K562 (cell line): ENCODE measurements at regions not wholly inside any gene's neighbourhood (a gene's known extent, or its start where the extent isn't known, plus 50 kb on each side); places are given as distances from the start of the nearest gene placed in this dataset.

Experiments
- ATAC-seq: fragments of 200-7000 bp; cut with Tn5 transposase; 3 replicates; pipeline ENCODE4 v1.9.1; 2020; ENCODE audit warnings: moderate library complexity
- BruUV-seq: library from RNA; stranded (reverse); fragments of 400-500 nt; replicated peaks from 2 replicates; lab custom pipeline; 2021; lab: Mats Ljungman, UMichigan
- CTCF ChIA-PET: fragments of 300-600 bp; formaldehyde crosslinking; extraction: SDS; loops from one replicate; lab custom pipeline; 2021; ENCODE audit warnings: low intra/inter-chr PET ratio; lab: Yijun Ruan, JAX
- POLR2A ChIA-PET: fragments of 300-600, 350-650 bp; sonication (Branson Sonifier 250); formaldehyde crosslinking; extraction: SDS; loops from one replicate; lab custom pipeline; 2021; ENCODE audit warnings: antibody characterized with exemption, inconsistent platforms; lab: Yijun Ruan, JAX
- DNase-seq, 4 experiments: peaks; one replicate each; pipeline versions ENCODE4 v3.0.0 to v3.0.0-alpha.2; 2011 to 2018; ENCODE audit warnings: low spot score in 3 of 4, mixed read lengths in 3 of 4; ENCODE audit errors: extremely low read depth in 1 of 4
- FAIRE-seq: peaks from 2 replicates; lab custom pipeline; 2011; peaks lifted over from hg19 to GRCh38; lab: Jason Lieb, UNC
- H2AFZ ChIP-seq: 2 replicates; pipeline ENCODE4 v1.6.0; 2011; ENCODE audit warnings: low read depth, low read length, control low read depth, inconsistent platforms
- H3K27ac ChIP-seq: fragments of 200-600 bp; 3 replicates; pipeline ENCODE4 v1.8.0; 2011; ENCODE audit warnings: low read depth, mild to moderate bottlenecking, control low read depth, inconsistent platforms, low read length, moderate library complexity, mixed read lengths; ENCODE audit errors: extremely low read depth
- H3K27me3 ChIP-seq, 2 experiments: fragments of 300-600 bp in 1 of 2; 2 replicates in 1 of 2; 3 replicates in 1 of 2; pipeline versions ENCODE4 v1.6.0 to v1.8.0; 2011; ENCODE audit warnings: inconsistent platforms in 2 of 2, low read length in 2 of 2, mild to moderate bottlenecking in 1 of 2, mixed read lengths in 1 of 2, moderate library complexity in 1 of 2; ENCODE audit not compliant: control insufficient read depth in 2 of 2, insufficient read depth in 2 of 2
- H3K36me3 ChIP-seq: fragments of 300-600 bp; 3 replicates; pipeline ENCODE4 v1.8.0; 2011; ENCODE audit warnings: mild to moderate bottlenecking, low read length, inconsistent platforms; ENCODE audit not compliant: control insufficient read depth, insufficient read depth
- H3K4me1 ChIP-seq, 2 experiments: fragments of 200-600 bp in 1 of 2; replicated peaks in 1 of 2; 2 replicates in 1 of 2; 3 replicates in 1 of 2; pipeline versions ENCODE4 v1.5.1 to v1.8.0; 2011; ENCODE audit warnings: inconsistent platforms in 2 of 2, low read length in 2 of 2, mild to moderate bottlenecking in 1 of 2, mixed read lengths in 1 of 2, moderate library complexity in 1 of 2; ENCODE audit not compliant: control insufficient read depth in 2 of 2, insufficient read depth in 2 of 2
- H3K4me2 ChIP-seq: 2 replicates; pipeline ENCODE4 v1.6.1; 2011; ENCODE audit warnings: low read length, control low read depth, inconsistent platforms, mixed read lengths; ENCODE audit not compliant: insufficient read depth
- H3K4me3 ChIP-seq: fragments of 200-600 bp; sonication (generic), shearing (Covaris generic); 2 replicates; pipeline ENCODE4 v1.5.1; 2016; ENCODE audit warnings: control low read depth, inconsistent platforms
- H3K79me2 ChIP-seq: fragments of 200-600 bp; 3 replicates; pipeline ENCODE4 v1.8.0; 2011; ENCODE audit warnings: low read length, inconsistent platforms; ENCODE audit not compliant: control insufficient read depth, insufficient read depth
- H3K9ac ChIP-seq, 2 experiments: 2 replicates each; pipeline versions ENCODE4 v1.6.0 to v1.6.1; 2011; ENCODE audit warnings: low read depth in 2 of 2, low read length in 2 of 2, control low read depth in 1 of 2, inconsistent platforms in 1 of 2, mild to moderate bottlenecking in 1 of 2, mixed read lengths in 1 of 2; ENCODE audit not compliant: insufficient read depth in 1 of 2
- H3K9me1 ChIP-seq: one replicate; pipeline ENCODE4 v1.6.0; 2011; ENCODE audit warnings: inconsistent platforms, mild to moderate bottlenecking, low read length, moderate library complexity; ENCODE audit not compliant: control insufficient read depth, insufficient read depth
- H3K9me3 ChIP-seq: replicated peaks from 2 replicates; pipeline ENCODE4 v1.5.1; 2011; ENCODE audit warnings: low read depth, low read length, inconsistent platforms; ENCODE audit not compliant: control insufficient read depth, insufficient read depth
- H4K20me1 ChIP-seq: replicated peaks from 2 replicates; pipeline ENCODE4 v1.6.1; 2011; ENCODE audit warnings: low read length, inconsistent platforms, mixed read lengths; ENCODE audit not compliant: control insufficient read depth, insufficient read depth
- CEBPG ChIP-seq, 3 experiments: fragments of 200-800 bp in 1 of 3; sonication (Bioruptor generic) in 1 of 3; sonication (generic) in 1 of 3; formaldehyde crosslinking in 1 of 3; IDR thresholded peaks in 2 of 3; conservative IDR thresholded peaks in 1 of 3; 2 replicates each; pipeline versions ENCODE4 v1.6.1 to v1.8.0; 2016 to 2022; ENCODE audit warnings: missing compliant biosample characterization in 2 of 3, missing genetic modification characterization in 2 of 3, mild to moderate bottlenecking in 1 of 3, missing genetic modification reagents in 1 of 3
- FIP1L1 ChIP-seq: fragments of 200-400 bp; formaldehyde crosslinking; IDR thresholded peaks from 2 replicates; pipeline ENCODE4 v1.6.1; 2018; ENCODE audit warnings: mild to moderate bottlenecking, low read depth, low read length; ENCODE audit not compliant: poor library complexity, severe bottlenecking
- HCFC1 ChIP-seq: IDR thresholded peaks from 2 replicates; pipeline ENCODE4 v1.6.1; 2012; ENCODE audit warnings: low read depth, low read length, improper control_type of control experiment
- PATZ1 ChIP-seq: fragments of 250-450 bp; sonication (Bioruptor Pico); IDR thresholded peaks from 2 replicates; pipeline ENCODE4 v1.5.0; 2020; ENCODE audit warnings: mild to moderate bottlenecking, borderline replicate concordance
- POLR2AphosphoS2 ChIP-seq: IDR thresholded peaks from 2 replicates; pipeline ENCODE4 v1.6.1; 2012; ENCODE audit warnings: low read length, improper control_type of control experiment
- RBM22 ChIP-seq: fragments of 200-400 bp; formaldehyde crosslinking; IDR thresholded peaks from 2 replicates; pipeline ENCODE4 v1.6.1; 2018; ENCODE audit warnings: low read length, low read depth; ENCODE audit not compliant: poor library complexity, severe bottlenecking
- SETDB1 ChIP-seq: IDR thresholded peaks from one replicate; pipeline ENCODE4 v1.6.1; 2012; ENCODE audit warnings: low read length, control low read depth, inconsistent platforms
- WGBS: fragments of 100-300 bp; shearing (Covaris generic); methylation state at CpG from one replicate; pipeline ENCODE4 v1.1.6; 2016; ENCODE audit warnings: low coverage, mixed read lengths; ENCODE audit not compliant: insufficient coverage; ENCODE audit errors: missing lambda C conversion rate; 5-methylcytosine and 5-hydroxymethylcytosine counted together
- in situ Hi-C: fragments of 300-500 bp; cut with MboI; formaldehyde crosslinking; loops from 4 replicates; pipeline ENCODE4 v1.15.0; 2018; ENCODE audit warnings: inconsistent platforms, mixed read lengths
- intact Hi-C: fragments of 100-400 bp; cut with micrococcal nuclease; formaldehyde crosslinking; loops from 2 replicates; pipeline ENCODE4 v1.14.2; 2022
- TF ChIP-seq, protein P1 (sequence below): fragments of 450-650 bp; formaldehyde crosslinking; IDR thresholded peaks from 2 replicates; pipeline ENCODE4 v1.4.0; 2020; ENCODE audit warnings: mild to moderate bottlenecking, moderate library complexity
- TF ChIP-seq, protein P2 (sequence below): IDR thresholded peaks from 2 replicates; pipeline ENCODE4 v1.6.1; 2016; ENCODE audit warnings: missing genetic modification characterization, missing compliant biosample characterization

DNA sequence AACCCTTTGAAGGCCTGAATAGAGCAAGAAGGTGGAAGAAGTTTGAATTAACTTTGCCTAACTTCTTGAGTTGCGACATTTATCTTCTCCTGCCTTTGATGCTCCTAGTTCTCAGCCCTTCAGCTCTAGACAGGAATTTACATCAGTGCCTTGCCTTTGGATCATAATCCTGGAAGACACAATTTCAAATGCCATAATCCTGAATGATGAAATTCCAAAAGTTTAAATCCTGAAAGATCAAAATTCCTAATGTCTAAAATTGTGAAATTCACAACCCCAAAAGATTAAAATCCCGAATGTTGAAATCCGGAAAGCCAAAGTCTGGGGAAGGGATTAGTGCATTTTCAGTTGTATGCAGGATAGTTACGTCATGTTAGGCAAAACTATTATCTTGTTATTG lies 166.6 kb upstream of the PDZRN3 start (continued):
- TF ChIP-seq, protein P1, sequence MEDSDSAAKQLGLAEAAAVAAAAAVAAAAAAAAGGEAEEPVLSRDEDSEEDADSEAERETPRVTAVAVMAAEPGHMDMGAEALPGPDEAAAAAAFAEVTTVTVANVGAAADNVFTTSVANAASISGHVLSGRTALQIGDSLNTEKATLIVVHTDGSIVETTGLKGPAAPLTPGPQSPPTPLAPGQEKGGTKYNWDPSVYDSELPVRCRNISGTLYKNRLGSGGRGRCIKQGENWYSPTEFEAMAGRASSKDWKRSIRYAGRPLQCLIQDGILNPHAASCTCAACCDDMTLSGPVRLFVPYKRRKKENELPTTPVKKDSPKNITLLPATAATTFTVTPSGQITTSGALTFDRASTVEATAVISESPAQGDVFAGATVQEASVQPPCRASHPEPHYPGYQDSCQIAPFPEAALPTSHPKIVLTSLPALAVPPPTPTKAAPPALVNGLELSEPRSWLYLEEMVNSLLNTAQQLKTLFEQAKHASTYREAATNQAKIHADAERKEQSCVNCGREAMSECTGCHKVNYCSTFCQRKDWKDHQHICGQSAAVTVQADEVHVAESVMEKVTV (CRISPR knock-in tag): no peak

DNA sequence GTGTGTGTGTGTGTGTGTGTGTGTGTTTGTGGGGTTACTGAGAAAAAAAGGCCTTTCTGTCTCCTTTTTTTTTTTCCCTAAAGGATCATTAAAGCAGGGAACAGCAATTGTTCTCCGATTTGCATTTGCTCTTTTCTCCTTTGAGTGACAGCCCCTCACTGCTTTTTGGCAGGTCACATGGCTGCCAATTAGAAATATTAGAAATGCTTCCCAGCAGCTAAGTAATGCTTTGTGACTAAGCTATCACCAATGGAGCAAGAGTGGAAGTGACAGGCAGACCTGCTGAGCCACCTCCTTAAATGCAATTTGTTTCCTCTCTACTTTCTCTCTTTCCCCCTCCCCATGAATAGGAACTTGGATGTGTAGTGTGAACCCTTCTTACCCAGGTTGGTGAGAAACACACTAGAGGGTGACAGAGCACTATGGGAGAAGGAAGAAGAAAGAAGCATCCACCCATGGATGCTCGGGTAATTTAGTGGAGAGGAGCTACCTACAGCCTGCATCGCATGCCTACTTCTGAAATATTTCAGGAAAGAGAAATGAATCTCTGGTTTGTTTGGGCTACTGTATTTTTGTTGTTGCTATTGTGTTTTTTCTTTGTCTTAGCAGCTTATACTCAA lies 165.2 kb upstream of the PDZRN3 start:
- intact Hi-C loops: no loop called here
- Histone ChIP-seq H3K27ac (no peak overlapping the region), H3K9me1 (no peaks in the 10 kb centered on the region), H3K27me3 (no peaks in the 10 kb centered on the region), H3K9ac (no peak overlapping the region)
- TF ChIP-seq, protein P2, sequence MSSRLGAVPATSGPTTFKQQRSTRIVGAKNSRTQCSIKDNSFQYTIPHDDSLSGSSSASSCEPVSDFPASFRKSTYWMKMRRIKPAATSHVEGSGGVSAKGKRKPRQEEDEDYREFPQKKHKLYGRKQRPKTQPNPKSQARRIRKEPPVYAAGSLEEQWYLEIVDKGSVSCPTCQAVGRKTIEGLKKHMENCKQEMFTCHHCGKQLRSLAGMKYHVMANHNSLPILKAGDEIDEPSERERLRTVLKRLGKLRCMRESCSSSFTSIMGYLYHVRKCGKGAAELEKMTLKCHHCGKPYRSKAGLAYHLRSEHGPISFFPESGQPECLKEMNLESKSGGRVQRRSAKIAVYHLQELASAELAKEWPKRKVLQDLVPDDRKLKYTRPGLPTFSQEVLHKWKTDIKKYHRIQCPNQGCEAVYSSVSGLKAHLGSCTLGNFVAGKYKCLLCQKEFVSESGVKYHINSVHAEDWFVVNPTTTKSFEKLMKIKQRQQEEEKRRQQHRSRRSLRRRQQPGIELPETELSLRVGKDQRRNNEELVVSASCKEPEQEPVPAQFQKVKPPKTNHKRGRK: no peak
- TF ChIP-seq RBM22 (no peak), SETDB1 (no peak), HCFC1 (no peak), POLR2AphosphoS2 (no peak), PATZ1 (CRISPR knock-in tag) (no peak), CEBPG (CRISPR knock-in tag; IDR thresholded peaks at IDR 0.05) (no peak), CEBPG (tag; conservative IDR thresholded peaks at IDR 0.05 in 1 of 2, IDR thresholded peaks at IDR 0.05 in 1 of 2) (no peak), FIP1L1 (no peak)
- TF ChIP-seq, all 486 proteins: peak for 0
- Histone ChIP-seq H2AFZ (no peak overlapping the region), H4K20me1 (no peaks in the 10 kb centered on the region), H3K9me3 (no peaks in the 10 kb centered on the region), H3K36me3 (no peaks in the 10 kb centered on the region), H3K4me2 (no peak overlapping the region), H3K4me3 (no peak overlapping the region), H3K4me1 (no peaks in the 10 kb centered on the region), H3K79me2 (no peaks in the 10 kb centered on the region)
- CTCF ChIA-PET: no interaction called here
- no peak for FAIRE-seq
- POLR2A ChIA-PET: no interaction called here
- BruUV-seq: no TSS peak
- WGBS: 0% methylated on average over 2 of the region's 3 CpGs
- no peak for ATAC-seq
- in situ Hi-C loops: no loop called here
- DNase-seq: no peak
